Cardiac muscle cell (in vitro differentiated cells and primary cell): ENCODE measurements at regions not wholly inside any gene's neighbourhood (a gene's known extent, or its start where the extent isn't known, plus 50 kb on each side); places are given as distances from the start of the nearest gene placed in this dataset.

Experiments
- DNase-seq, 2 donors: peaks; one replicate each; pipeline versions ENCODE4 v3.0.0 to v3.0.0-alpha.2; 2010 to 2017; ENCODE audit warnings: low read depth in 1 of 2, low spot score in 1 of 2
- H3K27ac ChIP-seq: fragments of 200-600 bp; sonication (generic); 2 replicates; pipeline ENCODE4 v1.5.1; 2016
- H3K27me3 ChIP-seq: fragments of 200-600 bp; sonication (generic); 2 replicates; pipeline ENCODE4 v1.6.0; 2016; ENCODE audit warnings: control low read depth
- H3K36me3 ChIP-seq: fragments of 200-600 bp; sonication (generic); 2 replicates; pipeline ENCODE4 v1.5.1; 2016; ENCODE audit warnings: control low read depth
- H3K4me1 ChIP-seq: fragments of 200-600 bp; sonication (generic); 2 replicates; pipeline ENCODE4 v1.8.1; 2017; ENCODE audit warnings: low read depth, mild to moderate bottlenecking, mixed run types
- H3K4me3 ChIP-seq: fragments of 200-600 bp; sonication (generic); 2 replicates; pipeline ENCODE4 v1.5.1; 2016; ENCODE audit warnings: mild to moderate bottlenecking
- H3K9me3 ChIP-seq: fragments of 200-600 bp; sonication (generic); 2 replicates; pipeline ENCODE4 v1.5.1; 2017; ENCODE audit warnings: low read depth, mild to moderate bottlenecking, control low read depth
- TF ChIP-seq, protein P1 (sequence below): IDR thresholded peaks from 2 replicates; pipeline ENCODE4 v1.5.1; 2012; ENCODE audit warnings: low read depth, mild to moderate bottlenecking, low read length

- Histone ChIP-seq H3K36me3 (no peaks in the 10 kb centered on the region), H3K27me3 (no peaks in the 10 kb centered on the region), H3K27ac (no peak overlapping the region), H3K9me3 (no peaks in the 10 kb centered on the region), H3K4me3 (no peak overlapping the region), H3K4me1 (no peaks in the 10 kb centered on the region)
- TF ChIP-seq, protein P1, sequence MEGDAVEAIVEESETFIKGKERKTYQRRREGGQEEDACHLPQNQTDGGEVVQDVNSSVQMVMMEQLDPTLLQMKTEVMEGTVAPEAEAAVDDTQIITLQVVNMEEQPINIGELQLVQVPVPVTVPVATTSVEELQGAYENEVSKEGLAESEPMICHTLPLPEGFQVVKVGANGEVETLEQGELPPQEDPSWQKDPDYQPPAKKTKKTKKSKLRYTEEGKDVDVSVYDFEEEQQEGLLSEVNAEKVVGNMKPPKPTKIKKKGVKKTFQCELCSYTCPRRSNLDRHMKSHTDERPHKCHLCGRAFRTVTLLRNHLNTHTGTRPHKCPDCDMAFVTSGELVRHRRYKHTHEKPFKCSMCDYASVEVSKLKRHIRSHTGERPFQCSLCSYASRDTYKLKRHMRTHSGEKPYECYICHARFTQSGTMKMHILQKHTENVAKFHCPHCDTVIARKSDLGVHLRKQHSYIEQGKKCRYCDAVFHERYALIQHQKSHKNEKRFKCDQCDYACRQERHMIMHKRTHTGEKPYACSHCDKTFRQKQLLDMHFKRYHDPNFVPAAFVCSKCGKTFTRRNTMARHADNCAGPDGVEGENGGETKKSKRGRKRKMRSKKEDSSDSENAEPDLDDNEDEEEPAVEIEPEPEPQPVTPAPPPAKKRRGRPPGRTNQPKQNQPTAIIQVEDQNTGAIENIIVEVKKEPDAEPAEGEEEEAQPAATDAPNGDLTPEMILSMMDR = no peak
- no peak for DNase-seq
Measured at GRCh38 chrX:69297506-69297905, 132.3 kb upstream of the PJA1 start.

GRCh38 chrX:69293776-69294601 lies 128.7 kb upstream of the PJA1 start:
- DNase-seq = no peak
- Histone ChIP-seq H3K36me3 (no peaks in the 10 kb centered on the region), H3K4me3 (no peak overlapping the region), H3K9me3 (no peaks in the 10 kb centered on the region), H3K27ac (no peak overlapping the region), H3K27me3 (no peaks in the 10 kb centered on the region), H3K4me1 (peaks cover 11% of the 10 kb centered on the region)
- TF ChIP-seq, protein P1 = no peak

- Histone ChIP-seq H3K4me3 (no peak overlapping the region), H3K9me3 (no peaks in the 10 kb centered on the region), H3K27ac (no peak overlapping the region), H3K36me3 (no peaks in the 10 kb centered on the region), H3K4me1 (peaks cover 11% of the 10 kb centered on the region), H3K27me3 (no peaks in the 10 kb centered on the region)
- TF ChIP-seq, protein P1 = no peak
- DNase-seq = peak in 1 of 2 donors; percentile 39
Measured at GRCh38 chrX:69291116-69291515, 125.9 kb upstream of the PJA1 start.

- Histone ChIP-seq H3K4me1 (peaks cover 17% of the 10 kb centered on the region), H3K4me3 (no peak overlapping the region), H3K36me3 (no peaks in the 10 kb centered on the region), H3K9me3 (no peaks in the 10 kb centered on the region), H3K27ac (peak overlapping the region; percentile 61), H3K27me3 (no peaks in the 10 kb centered on the region)
- peak in 1 of 2 donors; percentile 39 for DNase-seq
- TF ChIP-seq, protein P1 = no peak
Measured at GRCh38 chrX:69290292-69290691, 125.0 kb upstream of the PJA1 start.

DNA sequence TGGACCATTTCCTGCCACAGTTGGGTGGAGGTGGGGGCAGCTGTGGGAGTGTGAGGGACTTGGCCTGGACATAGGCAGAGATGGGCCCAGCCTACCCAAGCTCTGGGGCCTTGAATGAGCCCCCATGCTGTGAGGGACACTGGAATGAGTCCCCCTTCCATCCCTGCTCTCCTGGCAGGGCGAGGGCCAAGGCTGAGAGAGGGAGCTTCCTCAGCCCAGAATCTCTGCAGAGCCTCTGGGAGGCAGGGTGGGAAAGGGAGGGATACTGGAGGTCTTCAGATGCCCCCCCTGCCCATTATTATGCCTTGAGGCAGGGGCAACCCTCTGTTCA lies 124.5 kb upstream of the PJA1 start:
- TF ChIP-seq, protein P1 = no peak
- peak overlapping the region; percentile 61 for H3K27ac ChIP-seq
- no peak for DNase-seq
- H3K4me1 ChIP-seq = peaks cover 17% of the 10 kb centered on the region
- no peak overlapping the region for H3K4me3 ChIP-seq
- no peaks in the 10 kb centered on the region for H3K9me3 ChIP-seq
- no peaks in the 10 kb centered on the region for H3K27me3 ChIP-seq
- no peaks in the 10 kb centered on the region for H3K36me3 ChIP-seq
